Endodermal cell (in vitro differentiated cells): ENCODE measurements at regions not wholly inside any gene's neighbourhood (a gene's known extent, or its start where the extent isn't known, plus 50 kb on each side); places are given as distances from the start of the nearest gene placed in this dataset.

ENCODE experiments used
- DNase-seq: peaks from one replicate; pipeline ENCODE4 v3.0.0-alpha.2; 2017
- H3K27ac ChIP-seq: 2 replicates; pipeline ENCODE4 v1.5.1; 2013; ENCODE audit warnings: mild to moderate bottlenecking, low read depth, low read length, moderate library complexity
- H3K27me3 ChIP-seq: 2 replicates; pipeline ENCODE4 v1.6.1; 2013; ENCODE audit warnings: mild to moderate bottlenecking, low read length, moderate library complexity; ENCODE audit not compliant: insufficient read depth, control insufficient read depth, poor library complexity, severe bottlenecking
- H3K36me3 ChIP-seq: 2 replicates; pipeline ENCODE4 v1.7.0; 2013; ENCODE audit warnings: mild to moderate bottlenecking, low read length, moderate library complexity; ENCODE audit not compliant: control insufficient read depth, insufficient read depth
- H3K4me1 ChIP-seq: one replicate; pipeline ENCODE4 v1.7.0; 2013; ENCODE audit warnings: low read length; ENCODE audit not compliant: control insufficient read depth, insufficient read depth
- H3K4me3 ChIP-seq: 2 replicates; pipeline ENCODE4 v1.5.1; 2013; ENCODE audit warnings: mild to moderate bottlenecking, low read length, moderate library complexity
- H3K9ac ChIP-seq: 2 replicates; pipeline ENCODE4 v1.6.1; 2013; ENCODE audit warnings: mild to moderate bottlenecking, low read length, moderate library complexity; ENCODE audit not compliant: poor library complexity, severe bottlenecking; ENCODE audit errors: extremely low read depth
- H3K9me3 ChIP-seq: 2 replicates; pipeline ENCODE4 v1.6.1; 2013; ENCODE audit warnings: mild to moderate bottlenecking, low read length, moderate library complexity; ENCODE audit not compliant: control insufficient read depth
- H3K27ac Mint-ChIP-seq: 2 replicates; pipeline ENCODE4 v1.8.0; 2020; ENCODE audit warnings: mixed read lengths
- H3K27me3 Mint-ChIP-seq: 2 replicates; pipeline ENCODE4 v1.8.0; 2021; ENCODE audit warnings: mild to moderate bottlenecking, mixed read lengths; ENCODE audit not compliant: insufficient read depth
- H3K36me3 Mint-ChIP-seq: 2 replicates; pipeline ENCODE4 v1.8.0; 2020; ENCODE audit warnings: low read depth, mixed read lengths
- H3K4me1 Mint-ChIP-seq: 2 replicates; pipeline ENCODE4 v1.8.0; 2020; ENCODE audit warnings: mixed read lengths
- H3K4me3 Mint-ChIP-seq: 2 replicates; pipeline ENCODE4 v1.8.0; 2020; ENCODE audit warnings: mild to moderate bottlenecking, moderate library complexity, mixed read lengths
- H3K9me3 Mint-ChIP-seq: 2 replicates; pipeline ENCODE4 v1.8.0; 2020; ENCODE audit warnings: mild to moderate bottlenecking, mixed read lengths
- WGBS, 2 experiments: methylation state at CpG; one replicate each; pipeline versions ENCODE4 v1.1.5 to v1.1.7; 2013; ENCODE audit warnings: missing lambda C conversion rate in 2 of 2, mixed read lengths in 1 of 2; ENCODE audit not compliant: insufficient coverage in 1 of 2, insufficient read length in 1 of 2; 5-methylcytosine and 5-hydroxymethylcytosine counted together
- TF ChIP-seq, protein P1 (sequence below): fragments of 200-600 bp; sonication (generic); conservative IDR thresholded peaks from 2 replicates; pipeline ENCODE4 v1.5.0; 2021; ENCODE audit warnings: antibody characterized with exemption, mild to moderate bottlenecking

DNA sequence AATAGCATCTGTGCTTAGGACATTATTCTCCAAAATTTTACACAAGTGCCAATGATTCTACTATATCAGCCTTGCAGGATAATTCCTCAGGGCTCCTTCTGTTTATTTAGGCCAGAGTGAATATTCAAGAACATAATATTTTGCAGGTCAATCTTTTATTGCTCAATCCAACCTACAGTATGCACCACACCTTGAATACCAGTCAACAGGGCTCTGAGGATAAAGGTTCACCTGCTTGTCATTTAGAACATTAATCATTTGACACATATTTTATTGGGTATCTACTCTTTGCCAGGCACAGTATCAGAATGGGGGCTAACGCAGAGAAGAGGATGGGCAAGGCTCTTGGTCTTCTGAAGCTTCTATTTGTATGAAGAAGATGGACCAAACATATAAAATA lies 66.2 kb upstream of the SHISA3 start:
- 89 to 90% methylated on average over 1 of the region's 1 CpG for WGBS, 2 experiments
- Mint-ChIP-seq H3K27ac (no peak overlapping the region), H3K27me3 (no peaks in the 10 kb centered on the region), H3K4me1 (peaks cover 18% of the 10 kb centered on the region), H3K4me3 (no peak overlapping the region), H3K36me3 (no peaks in the 10 kb centered on the region), H3K9me3 (no peaks in the 10 kb centered on the region)
- no peak for DNase-seq
- Histone ChIP-seq H3K27me3 (no peaks in the 10 kb centered on the region), H3K27ac (no peak overlapping the region), H3K9ac (no peak overlapping the region), H3K4me3 (no peak overlapping the region), H3K9me3 (no peaks in the 10 kb centered on the region), H3K4me1 (no peaks in the 10 kb centered on the region), H3K36me3 (no peaks in the 10 kb centered on the region)
- TF ChIP-seq, protein P1, sequence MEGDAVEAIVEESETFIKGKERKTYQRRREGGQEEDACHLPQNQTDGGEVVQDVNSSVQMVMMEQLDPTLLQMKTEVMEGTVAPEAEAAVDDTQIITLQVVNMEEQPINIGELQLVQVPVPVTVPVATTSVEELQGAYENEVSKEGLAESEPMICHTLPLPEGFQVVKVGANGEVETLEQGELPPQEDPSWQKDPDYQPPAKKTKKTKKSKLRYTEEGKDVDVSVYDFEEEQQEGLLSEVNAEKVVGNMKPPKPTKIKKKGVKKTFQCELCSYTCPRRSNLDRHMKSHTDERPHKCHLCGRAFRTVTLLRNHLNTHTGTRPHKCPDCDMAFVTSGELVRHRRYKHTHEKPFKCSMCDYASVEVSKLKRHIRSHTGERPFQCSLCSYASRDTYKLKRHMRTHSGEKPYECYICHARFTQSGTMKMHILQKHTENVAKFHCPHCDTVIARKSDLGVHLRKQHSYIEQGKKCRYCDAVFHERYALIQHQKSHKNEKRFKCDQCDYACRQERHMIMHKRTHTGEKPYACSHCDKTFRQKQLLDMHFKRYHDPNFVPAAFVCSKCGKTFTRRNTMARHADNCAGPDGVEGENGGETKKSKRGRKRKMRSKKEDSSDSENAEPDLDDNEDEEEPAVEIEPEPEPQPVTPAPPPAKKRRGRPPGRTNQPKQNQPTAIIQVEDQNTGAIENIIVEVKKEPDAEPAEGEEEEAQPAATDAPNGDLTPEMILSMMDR: no peak

- no peaks in the 10 kb centered on the region for H3K9me3 ChIP-seq
- no peak overlapping the region for H3K9ac ChIP-seq
- no peaks in the 10 kb centered on the region for H3K4me1 ChIP-seq
- TF ChIP-seq, protein P1: no peak
- no peak for DNase-seq
- 93 to 95% methylated on average over 6 of the region's 6 CpGs for WGBS, 2 experiments
- no peak overlapping the region for H3K4me3 ChIP-seq
- Mint-ChIP-seq H3K36me3 (no peaks in the 10 kb centered on the region), H3K27me3 (no peaks in the 10 kb centered on the region), H3K27ac (no peak overlapping the region), H3K4me1 (peaks cover 18% of the 10 kb centered on the region), H3K9me3 (no peaks in the 10 kb centered on the region), H3K4me3 (no peak overlapping the region)
- H3K27ac ChIP-seq: no peak overlapping the region
- no peaks in the 10 kb centered on the region for H3K27me3 ChIP-seq
- H3K36me3 ChIP-seq: no peaks in the 10 kb centered on the region
Measured at GRCh38 chr4:42331914-42332368, 65.3 kb upstream of the SHISA3 start.

GRCh38 chr4:42339935-42340406 lies 57.3 kb upstream of the SHISA3 start:
- Histone ChIP-seq H3K36me3 (no peaks in the 10 kb centered on the region), H3K4me3 (no peak overlapping the region), H3K9me3 (no peaks in the 10 kb centered on the region), H3K27ac (no peak overlapping the region), H3K9ac (no peak overlapping the region), H3K27me3 (no peaks in the 10 kb centered on the region), H3K4me1 (no peaks in the 10 kb centered on the region)
- Mint-ChIP-seq H3K4me1 (peaks cover 16% of the 10 kb centered on the region), H3K36me3 (no peaks in the 10 kb centered on the region), H3K4me3 (no peak overlapping the region), H3K27ac (no peak overlapping the region), H3K9me3 (no peaks in the 10 kb centered on the region), H3K27me3 (no peaks in the 10 kb centered on the region)
- DNase-seq: peak; percentile 66
- TF ChIP-seq, protein P1: no peak
- WGBS, 2 experiments: 53 to 57% methylated on average over 7 of the region's 7 CpGs
